HepG2 (cell line): ENCODE measurements at regions not wholly inside any gene's neighbourhood (a gene's known extent, or its start where the extent isn't known, plus 50 kb on each side); places are given as distances from the start of the nearest gene placed in this dataset.

Source experiments
- HMG20A ChIP-seq: IDR thresholded peaks from 2 replicates; pipeline ENCODE4 v1.6.1; 2016; ENCODE audit warnings: borderline replicate concordance
- HOXD1 ChIP-seq: sonication (generic); formaldehyde crosslinking; IDR thresholded peaks from 2 replicates; pipeline ENCODE4 v1.5.0; 2020; ENCODE audit warnings: missing genetic modification reagents
- MYPOP ChIP-seq: sonication (generic); formaldehyde crosslinking; IDR thresholded peaks from 2 replicates; pipeline ENCODE4 v1.8.1; 2023; ENCODE audit warnings: mild to moderate bottlenecking, moderate library complexity, missing genetic modification reagents
- SNAPC5 ChIP-seq: sonication (generic); formaldehyde crosslinking; IDR thresholded peaks from 2 replicates; pipeline ENCODE4 v1.8.1; 2023; ENCODE audit warnings: mild to moderate bottlenecking, missing genetic modification reagents, borderline replicate concordance
- STAG1 ChIP-seq: sonication (generic); formaldehyde crosslinking; IDR thresholded peaks from 2 replicates; pipeline ENCODE4 v1.4.0; 2020; ENCODE audit warnings: missing genetic modification reagents
- ZFP82 ChIP-seq: sonication (generic); formaldehyde crosslinking; IDR thresholded peaks from 2 replicates; pipeline ENCODE4 v1.5.1; 2020; ENCODE audit warnings: mild to moderate bottlenecking, missing genetic modification reagents, borderline replicate concordance
- ZSCAN25 ChIP-seq: sonication (generic); formaldehyde crosslinking; IDR thresholded peaks from 2 replicates; pipeline ENCODE4 v1.8.0; 2022; ENCODE audit warnings: mild to moderate bottlenecking, missing genetic modification reagents
- TF ChIP-seq, protein P1 (sequence below): sonication (generic); IDR thresholded peaks from 2 replicates; pipeline ENCODE4 v1.6.1; 2016; ENCODE audit warnings: low read depth, borderline replicate concordance
- TF ChIP-seq, protein P2 (sequence below): sonication (generic); formaldehyde crosslinking; IDR thresholded peaks from 2 replicates; pipeline ENCODE4 v1.4.0; 2020; ENCODE audit warnings: missing genetic modification reagents, borderline replicate concordance

- TF ChIP-seq ZFP82 (CRISPR knock-in tag) (no peak), HMG20A (CRISPR knock-in tag) (no peak), HOXD1 (CRISPR knock-in tag) (no peak), STAG1 (CRISPR knock-in tag) (no peak), ZSCAN25 (no peak), SNAPC5 (CRISPR knock-in tag) (no peak), MYPOP (CRISPR knock-in tag) (no peak)
- TF ChIP-seq, protein P1, sequence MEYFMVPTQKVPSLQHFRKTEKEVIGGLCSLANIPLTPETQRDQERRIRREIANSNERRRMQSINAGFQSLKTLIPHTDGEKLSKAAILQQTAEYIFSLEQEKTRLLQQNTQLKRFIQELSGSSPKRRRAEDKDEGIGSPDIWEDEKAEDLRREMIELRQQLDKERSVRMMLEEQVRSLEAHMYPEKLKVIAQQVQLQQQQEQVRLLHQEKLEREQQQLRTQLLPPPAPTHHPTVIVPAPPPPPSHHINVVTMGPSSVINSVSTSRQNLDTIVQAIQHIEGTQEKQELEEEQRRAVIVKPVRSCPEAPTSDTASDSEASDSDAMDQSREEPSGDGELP: no peak
- TF ChIP-seq, protein P2, sequence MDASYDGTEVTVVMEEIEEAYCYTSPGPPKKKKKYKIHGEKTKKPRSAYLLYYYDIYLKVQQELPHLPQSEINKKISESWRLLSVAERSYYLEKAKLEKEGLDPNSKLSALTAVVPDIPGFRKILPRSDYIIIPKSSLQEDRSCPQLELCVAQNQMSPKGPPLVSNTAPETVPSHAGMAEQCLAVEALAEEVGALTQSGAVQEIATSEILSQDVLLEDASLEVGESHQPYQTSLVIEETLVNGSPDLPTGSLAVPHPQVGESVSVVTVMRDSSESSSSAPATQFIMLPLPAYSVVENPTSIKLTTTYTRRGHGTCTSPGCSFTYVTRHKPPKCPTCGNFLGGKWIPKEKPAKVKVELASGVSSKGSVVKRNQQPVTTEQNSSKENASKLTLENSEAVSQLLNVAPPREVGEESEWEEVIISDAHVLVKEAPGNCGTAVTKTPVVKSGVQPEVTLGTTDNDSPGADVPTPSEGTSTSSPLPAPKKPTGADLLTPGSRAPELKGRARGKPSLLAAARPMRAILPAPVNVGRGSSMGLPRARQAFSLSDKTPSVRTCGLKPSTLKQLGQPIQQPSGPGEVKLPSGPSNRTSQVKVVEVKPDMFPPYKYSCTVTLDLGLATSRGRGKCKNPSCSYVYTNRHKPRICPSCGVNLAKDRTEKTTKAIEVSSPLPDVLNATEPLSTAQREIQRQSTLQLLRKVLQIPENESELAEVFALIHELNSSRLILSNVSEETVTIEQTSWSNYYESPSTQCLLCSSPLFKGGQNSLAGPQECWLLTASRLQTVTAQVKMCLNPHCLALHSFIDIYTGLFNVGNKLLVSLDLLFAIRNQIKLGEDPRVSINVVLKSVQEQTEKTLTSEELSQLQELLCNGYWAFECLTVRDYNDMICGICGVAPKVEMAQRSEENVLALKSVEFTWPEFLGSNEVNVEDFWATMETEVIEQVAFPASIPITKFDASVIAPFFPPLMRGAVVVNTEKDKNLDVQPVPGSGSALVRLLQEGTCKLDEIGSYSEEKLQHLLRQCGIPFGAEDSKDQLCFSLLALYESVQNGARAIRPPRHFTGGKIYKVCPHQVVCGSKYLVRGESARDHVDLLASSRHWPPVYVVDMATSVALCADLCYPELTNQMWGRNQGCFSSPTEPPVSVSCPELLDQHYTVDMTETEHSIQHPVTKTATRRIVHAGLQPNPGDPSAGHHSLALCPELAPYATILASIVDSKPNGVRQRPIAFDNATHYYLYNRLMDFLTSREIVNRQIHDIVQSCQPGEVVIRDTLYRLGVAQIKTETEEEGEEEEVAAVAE (CRISPR knock-in tag): no peak
Measured at GRCh38 chr3:111480091-111480490, 61.9 kb upstream of the CD96 start (continued).
